Activated naive CD4-positive, alpha-beta T cell treated with anti-CD3 and anti-CD28 coated beads, Interleukin-2, amount 50 U/mL, for 72 hours (primary cell): ENCODE measurements at regions not wholly inside any gene's neighbourhood (a gene's known extent, or its start where the extent isn't known, plus 50 kb on each side); places are given as distances from the start of the nearest gene placed in this dataset.
"Not testable (repeated sequence)": the region's sequence is repeated elsewhere in the genome, so short reads cannot be mapped to it uniquely, and the experiment has no call there.

Experiments used
- ATAC-seq, 2 donors: fragments of 150-1000 bp; cut with Tn5 transposase; 2 replicates each; pipeline ENCODE4 v1.10.0; 2021; ENCODE audit warnings: mild to moderate bottlenecking in 2 of 2, moderate library complexity in 2 of 2
- DNase-seq, 2 donors: peaks; one replicate each; pipeline ENCODE4 v3.0.0; 2021 to 2022; ENCODE audit warnings: low spot score in 2 of 2
- H3K27ac Mint-ChIP-seq, 2 donors: one replicate each; pipeline ENCODE4 v1.8.0; 2022; ENCODE audit warnings: mild to moderate bottlenecking in 2 of 2, mixed read lengths in 2 of 2
- H3K36me3 Mint-ChIP-seq, 2 donors: one replicate each; pipeline ENCODE4 v1.8.0; 2022; ENCODE audit warnings: mixed read lengths in 2 of 2
- H3K9me3 Mint-ChIP-seq, 2 donors: one replicate each; pipeline ENCODE4 v1.8.0; 2022; ENCODE audit warnings: mixed read lengths in 2 of 2

GRCh38 chr6:30815041-30815742, 69.1 kb upstream of the DDR1 start:
- Mint-ChIP-seq H3K27ac (peak overlapping the region; percentile 93 to 95), H3K9me3 (peaks cover 17 to 25% of the 10 kb centered on the region in 2 donors), H3K36me3 (peaks cover 34 to 42% of the 10 kb centered on the region in 2 donors)
- not testable (repeated sequence) for DNase-seq, ATAC-seq

GRCh38 chr6:30814146-30815040, 69.9 kb upstream of the DDR1 start:
- H3K9me3 Mint-ChIP-seq = peaks cover 14 to 21% of the 10 kb centered on the region in 2 donors
- H3K27ac Mint-ChIP-seq = peak overlapping the region; percentile 93 to 95
- peak; percentile 38 to 73 for DNase-seq
- ATAC-seq = peak; percentile 32 to 43
- peaks cover 31 to 39% of the 10 kb centered on the region in 2 donors for H3K36me3 Mint-ChIP-seq

GRCh38 chr6:30813631-30814145, 69.3 kb upstream of the IER3 start:
- no peak for ATAC-seq
- peak overlapping the region; percentile 93 to 95 for H3K27ac Mint-ChIP-seq
- peaks cover 25 to 34% of the 10 kb centered on the region in 2 donors for H3K36me3 Mint-ChIP-seq
- peaks cover 14 to 21% of the 10 kb centered on the region in 2 donors for H3K9me3 Mint-ChIP-seq
- DNase-seq = no peak

GRCh38 chr6:30810813-30811339, 66.5 kb upstream of the IER3 start:
- Mint-ChIP-seq H3K36me3 (peaks cover 21 to 26% of the 10 kb centered on the region in 2 donors), H3K27ac (peak overlapping the region; percentile 88 to 93), H3K9me3 (peaks cover 11 to 18% of the 10 kb centered on the region in 2 donors)
- DNase-seq (peak; percentile 80 to 95), ATAC-seq (peak; percentile 92)

GRCh38 chr6:30807566-30807965, 63.2 kb upstream of the IER3 start:
- not testable (repeated sequence) for DNase-seq, ATAC-seq, H3K27ac Mint-ChIP-seq
- Mint-ChIP-seq H3K36me3 (peaks cover 0 to 18% of the 10 kb centered on the region in 2 donors), H3K9me3 (peaks cover 8 to 27% of the 10 kb centered on the region in 2 donors)

GRCh38 chr6:30806581-30807183, 62.3 kb upstream of the IER3 start:
- peaks cover 0 to 17% of the 10 kb centered on the region in 2 donors for H3K36me3 Mint-ChIP-seq
- ATAC-seq = no peak
- no peak overlapping the region for H3K27ac Mint-ChIP-seq
- peaks cover 4 to 21% of the 10 kb centered on the region in 2 donors for H3K9me3 Mint-ChIP-seq
- no peak for DNase-seq

- Mint-ChIP-seq H3K27ac (no peak overlapping the region), H3K36me3 (peaks cover 0 to 17% of the 10 kb centered on the region in 2 donors), H3K9me3 (peaks cover 4 to 18% of the 10 kb centered on the region in 2 donors)
- no peak for DNase-seq
- no peak for ATAC-seq
Measured at GRCh38 chr6:30804333-30804732, 60.0 kb upstream of the IER3 start.

GRCh38 chr6:30802731-30803130, 58.4 kb upstream of the IER3 start:
- Mint-ChIP-seq H3K9me3 (peaks cover 4 to 18% of the 10 kb centered on the region in 2 donors), H3K27ac (no peak overlapping the region), H3K36me3 (peaks cover 6 to 17% of the 10 kb centered on the region in 2 donors)
- DNase-seq = no peak
- peak in 1 of 2 donors; percentile 52 for ATAC-seq

GRCh38 chr6:30801950-30802349, 57.6 kb upstream of the IER3 start:
- peaks cover 7 to 17% of the 10 kb centered on the region in 2 donors for H3K36me3 Mint-ChIP-seq
- ATAC-seq (no peak), DNase-seq (no peak)
- H3K9me3 Mint-ChIP-seq = peaks cover 4 to 18% of the 10 kb centered on the region in 2 donors
- H3K27ac Mint-ChIP-seq = peak overlapping the region in 1 of 2 donors; percentile 14

GRCh38 chr6:30800871-30801270, 56.5 kb upstream of the IER3 start:
- Mint-ChIP-seq H3K27ac (no peak overlapping the region), H3K9me3 (peaks cover 2 to 16% of the 10 kb centered on the region in 2 donors), H3K36me3 (peaks cover 7 to 13% of the 10 kb centered on the region in 2 donors)
- no peak for DNase-seq
- no peak for ATAC-seq

- H3K9me3 Mint-ChIP-seq = peaks cover 3 to 4% of the 10 kb centered on the region in 2 donors
- no peak for DNase-seq
- H3K27ac Mint-ChIP-seq = no peak overlapping the region
- ATAC-seq = no peak
- peaks cover 7 to 9% of the 10 kb centered on the region in 2 donors for H3K36me3 Mint-ChIP-seq
Measured at GRCh38 chr6:30799210-30799609, 54.9 kb upstream of the IER3 start.

- H3K36me3 Mint-ChIP-seq = peaks cover 6 to 7% of the 10 kb centered on the region in 2 donors
- H3K9me3 Mint-ChIP-seq = peaks cover 0 to 4% of the 10 kb centered on the region in 2 donors
- ATAC-seq (no peak), DNase-seq (no peak)
- H3K27ac Mint-ChIP-seq = no peak overlapping the region
Measured at GRCh38 chr6:30798494-30798893, 54.1 kb upstream of the IER3 start.

- Mint-ChIP-seq H3K36me3 (peaks cover 6 to 7% of the 10 kb centered on the region in 2 donors), H3K27ac (no peak overlapping the region), H3K9me3 (peaks cover 0 to 4% of the 10 kb centered on the region in 2 donors)
- ATAC-seq = no peak
- no peak for DNase-seq
Measured at GRCh38 chr6:30795549-30796293, 51.4 kb upstream of the IER3 start.
